ENCODE measurements at regions not wholly inside any gene's neighbourhood (a gene's known extent, or its start where the extent isn't known, plus 50 kb on each side); places are given as distances from the start of the nearest gene placed in this dataset.
"Not testable (repeated sequence)": the region's sequence is repeated elsewhere in the genome, so short reads cannot be mapped to it uniquely, and the experiment has no call there.

GRCh38 chr6:149239573-149240209 lies 77.8 kb upstream of the TAB2 start:
- no peak for DNase-seq (ENCODE audit: low read depth)

GRCh38 chr6:149242883-149243282 lies 74.6 kb upstream of the TAB2 start:
- peak; percentile 3 for DNase-seq (ENCODE audit: low read depth)

GRCh38 chr6:149244105-149244504 lies 73.4 kb upstream of the TAB2 start:
- no peak for DNase-seq (ENCODE audit: low read depth)

GRCh38 chr6:149246691-149247384 lies 70.7 kb upstream of the TAB2 start:
- no peak for DNase-seq (ENCODE audit: low read depth)

GRCh38 chr6:149247385-149247763 lies 70.1 kb upstream of the TAB2 start:
- DNase-seq (ENCODE audit: low read depth) = no peak

GRCh38 chr6:149248263-149248662 lies 69.2 kb upstream of the TAB2 start:
- DNase-seq (ENCODE audit: low read depth) = not testable (repeated sequence)

GRCh38 chr6:149248693-149249369 lies 68.7 kb upstream of the TAB2 start:
- DNase-seq (ENCODE audit: low read depth) = no peak

- DNase-seq (ENCODE audit: low read depth) = no peak
These were observed 67.8 kb upstream of the TAB2 start for GRCh38 chr6:149249370-149250357.

GRCh38 chr6:149250951-149251350 lies 66.6 kb upstream of the TAB2 start:
- no peak for DNase-seq (ENCODE audit: low read depth)

GRCh38 chr6:149252622-149253021 lies 64.9 kb upstream of the TAB2 start:
- DNase-seq (ENCODE audit: low read depth) = no peak

GRCh38 chr6:149254253-149254652 lies 63.3 kb upstream of the TAB2 start:
- DNase-seq (ENCODE audit: low read depth) = no peak

GRCh38 chr6:149259753-149260152 lies 57.8 kb upstream of the TAB2 start:
- DNase-seq (ENCODE audit: low read depth) = no peak

- no peak for DNase-seq (ENCODE audit: low read depth)
These were observed 57.2 kb upstream of the TAB2 start for GRCh38 chr6:149260214-149260874.

- no peak for DNase-seq (ENCODE audit: low read depth)
These were observed 56.0 kb upstream of the TAB2 start for GRCh38 chr6:149261364-149262040.

- no peak for DNase-seq (ENCODE audit: low read depth)
These were observed 54.2 kb upstream of the TAB2 start for GRCh38 chr6:149263321-149263720.

GRCh38 chr6:149264629-149265028 lies 52.9 kb upstream of the TAB2 start:
- DNase-seq (ENCODE audit: low read depth) = no peak

GRCh38 chr6:149265945-149266344 lies 51.6 kb upstream of the TAB2 start:
- no peak for DNase-seq (ENCODE audit: low read depth)

GRCh38 chr6:149266659-149267058 lies 50.9 kb upstream of the TAB2 start:
- no peak for DNase-seq (ENCODE audit: low read depth)

- DNase-seq (ENCODE audit: low read depth) = no peak
These were observed 50.4 kb upstream of the TAB2 start for GRCh38 chr6:149267072-149267471.

- DNase-seq (ENCODE audit: low read depth) = no peak
These were observed 49.9 kb upstream of the TAB2 start for GRCh38 chr6:149267513-149268043.

Data from fibroblast of the conjunctiva (primary cell).